CD4-positive, alpha-beta T cell treated with Interleukin-6 for 4 hours (primary cell): ENCODE measurements at regions not wholly inside any gene's neighbourhood (a gene's known extent, or its start where the extent isn't known, plus 50 kb on each side); places are given as distances from the start of the nearest gene placed in this dataset.
"Not testable (repeated sequence)": the region's sequence is repeated elsewhere in the genome, so short reads cannot be mapped to it uniquely, and the experiment has no call there.

ENCODE experiments used
- DNase-seq: peaks from one replicate; pipeline ENCODE4 v3.0.0-alpha.2; 2020; ENCODE audit warnings: mixed read lengths

- DNase-seq: not testable (repeated sequence)
Observed at GRCh38 chr13:109268492-109268891, 517.9 kb downstream of the IRS2 start.

- DNase-seq: not testable (repeated sequence)
Observed at GRCh38 chr13:109267400-109267799, 519.0 kb downstream of the IRS2 start.

- not testable (repeated sequence) for DNase-seq
Observed at GRCh38 chr13:109265438-109265742, 521.0 kb downstream of the IRS2 start.

- DNase-seq: not testable (repeated sequence)
Observed at GRCh38 chr13:109264603-109265437, 521.6 kb downstream of the IRS2 start.

GRCh38 chr13:109257761-109258157 is 528.6 kb downstream of the IRS2 start:
- not testable (repeated sequence) for DNase-seq
